Brain pericyte (primary cell): ENCODE measurements at regions not wholly inside any gene's neighbourhood (a gene's known extent, or its start where the extent isn't known, plus 50 kb on each side); places are given as distances from the start of the nearest gene placed in this dataset.

ENCODE experiments used
- DNase-seq: peaks from one replicate; pipeline ENCODE4 v3.0.0-alpha.2; 2012; ENCODE audit warnings: low read depth, low spot score

- DNase-seq = no peak
Measured at GRCh38 chr11:28992996-28993395, 884.8 kb downstream of the METTL15 start.

GRCh38 chr11:28984231-28984630 is 876.0 kb downstream of the METTL15 start:
- DNase-seq = no peak

- no peak for DNase-seq
Measured at GRCh38 chr11:28983780-28984179, 875.6 kb downstream of the METTL15 start.

GRCh38 chr11:28981381-28981780 is 873.2 kb downstream of the METTL15 start:
- no peak for DNase-seq

- no peak for DNase-seq
Measured at GRCh38 chr11:28976801-28977145, 868.6 kb downstream of the METTL15 start.

GRCh38 chr11:28976012-28976800 is 868.0 kb downstream of the METTL15 start:
- DNase-seq = no peak

- no peak for DNase-seq
Measured at GRCh38 chr11:28969832-28970231, 861.6 kb downstream of the METTL15 start.

- DNase-seq = no peak
Measured at GRCh38 chr11:28966951-28967350, 858.8 kb downstream of the METTL15 start.

- DNase-seq = no peak
Measured at GRCh38 chr11:28965819-28966218, 857.6 kb downstream of the METTL15 start.

- no peak for DNase-seq
Measured at GRCh38 chr11:28964811-28965210, 856.6 kb downstream of the METTL15 start.

GRCh38 chr11:28963187-28963586 is 855.0 kb downstream of the METTL15 start:
- no peak for DNase-seq

- DNase-seq = no peak
Measured at GRCh38 chr11:28962502-28962901, 854.3 kb downstream of the METTL15 start.

- no peak for DNase-seq
Measured at GRCh38 chr11:28961726-28962125, 853.5 kb downstream of the METTL15 start.

GRCh38 chr11:28956446-28956845 is 848.3 kb downstream of the METTL15 start:
- DNase-seq = no peak

- no peak for DNase-seq
Measured at GRCh38 chr11:28951191-28951590, 843.0 kb downstream of the METTL15 start.

GRCh38 chr11:28939381-28939780 is 831.2 kb downstream of the METTL15 start:
- no peak for DNase-seq

- DNase-seq = no peak
Measured at GRCh38 chr11:28938091-28938490, 829.9 kb downstream of the METTL15 start.

- DNase-seq = no peak
Measured at GRCh38 chr11:28932940-28933339, 824.8 kb downstream of the METTL15 start.

GRCh38 chr11:28924004-28924403 is 815.8 kb downstream of the METTL15 start:
- DNase-seq = no peak

- no peak for DNase-seq
Measured at GRCh38 chr11:28922386-28922981, 814.3 kb downstream of the METTL15 start.

GRCh38 chr11:28919194-28919593 is 811.0 kb downstream of the METTL15 start:
- no peak for DNase-seq

- no peak for DNase-seq
Measured at GRCh38 chr11:28913883-28914282, 805.7 kb downstream of the METTL15 start.

GRCh38 chr11:28911829-28912228 is 803.6 kb downstream of the METTL15 start:
- DNase-seq = no peak
